ENCODE measurements at regions not wholly inside any gene's neighbourhood (a gene's known extent, or its start where the extent isn't known, plus 50 kb on each side); places are given as distances from the start of the nearest gene placed in this dataset.
A peak's percentile ranks its signal among the peaks of the same experiment; 100 is the strongest.

- DNase-seq (ENCODE audit: low read depth), result no peak
- H3K4me3 ChIP-seq (ENCODE audit: control insufficient read depth, low read depth, low read length), result no peak overlapping the region
- TF ChIP-seq CTCF (conservative IDR thresholded peaks at IDR 0.05; ENCODE audit: control insufficient read depth, insufficient read depth, low read depth, low read length), result no peak
Measured at GRCh38 chr9:75713335-75713734, 177.1 kb upstream of the PCSK5 start.

DNA sequence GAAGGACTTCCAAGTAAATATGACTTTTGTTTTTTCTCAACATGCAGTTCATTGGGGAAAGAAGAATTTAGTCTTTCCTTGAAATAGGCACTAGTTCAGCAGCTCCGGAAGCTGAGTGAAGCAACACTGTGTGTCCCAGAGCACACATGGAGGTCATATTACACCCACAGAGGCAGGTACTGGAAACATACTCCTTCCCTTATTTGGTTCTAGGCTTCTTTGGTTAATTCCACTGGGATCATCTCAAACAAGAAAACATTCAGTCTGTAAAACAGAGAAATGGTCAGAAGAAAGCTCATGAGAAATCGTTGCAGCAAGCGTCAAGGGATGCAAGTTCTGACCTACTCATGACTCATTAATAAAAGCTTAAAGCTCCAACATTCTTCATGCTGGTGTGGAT, 175.1 kb upstream of the PCSK5 start:
- H3K4me3 ChIP-seq (ENCODE audit: control insufficient read depth, low read depth, low read length), result no peak overlapping the region
- TF ChIP-seq CTCF (conservative IDR thresholded peaks at IDR 0.05; ENCODE audit: control insufficient read depth, insufficient read depth, low read depth, low read length), result no peak
- DNase-seq (ENCODE audit: low read depth), result peak; percentile 47

- no peak for DNase-seq (ENCODE audit: low read depth)
- H3K4me3 ChIP-seq (ENCODE audit: control insufficient read depth, low read depth, low read length), result no peak overlapping the region
- no peak for TF ChIP-seq CTCF (conservative IDR thresholded peaks at IDR 0.05; ENCODE audit: control insufficient read depth, insufficient read depth, low read depth, low read length)
Measured at GRCh38 chr9:75718677-75719076, 171.8 kb upstream of the PCSK5 start.

GRCh38 chr9:75728391-75728790, 162.1 kb upstream of the PCSK5 start:
- no peak for DNase-seq (ENCODE audit: low read depth)
- TF ChIP-seq CTCF (conservative IDR thresholded peaks at IDR 0.05; ENCODE audit: control insufficient read depth, insufficient read depth, low read depth, low read length), result no peak
- H3K4me3 ChIP-seq (ENCODE audit: control insufficient read depth, low read depth, low read length), result no peak overlapping the region

DNA sequence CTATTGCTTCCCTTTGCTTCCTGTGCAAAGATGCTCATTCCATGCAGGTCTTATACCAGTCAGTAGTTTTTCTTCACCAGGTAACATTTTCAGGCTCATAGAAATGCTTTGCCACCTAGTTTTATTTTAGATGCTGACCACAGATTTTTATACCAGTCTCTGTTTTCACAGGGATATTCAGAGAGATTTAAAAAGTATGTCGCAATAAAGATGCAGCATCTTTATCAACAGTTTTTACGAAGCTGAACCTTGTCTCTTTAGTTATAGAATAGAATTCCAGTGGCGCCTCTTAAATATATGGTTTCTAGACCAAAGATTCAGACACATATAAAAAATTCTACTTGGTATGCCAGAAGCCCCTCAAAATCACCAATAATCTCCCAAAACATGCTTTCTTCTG, 155.7 kb upstream of the PCSK5 start:
- no peak for DNase-seq (ENCODE audit: low read depth)
- H3K4me3 ChIP-seq (ENCODE audit: control insufficient read depth, low read depth, low read length), result no peak overlapping the region
- no peak for TF ChIP-seq CTCF (conservative IDR thresholded peaks at IDR 0.05; ENCODE audit: control insufficient read depth, insufficient read depth, low read depth, low read length)

GRCh38 chr9:75739884-75740611, 150.4 kb upstream of the PCSK5 start:
- DNase-seq (ENCODE audit: low read depth), result no peak
- no peak for TF ChIP-seq CTCF (conservative IDR thresholded peaks at IDR 0.05; ENCODE audit: control insufficient read depth, insufficient read depth, low read depth, low read length)
- no peak overlapping the region for H3K4me3 ChIP-seq (ENCODE audit: control insufficient read depth, low read depth, low read length)

- no peak overlapping the region for H3K4me3 ChIP-seq (ENCODE audit: control insufficient read depth, low read depth, low read length)
- DNase-seq (ENCODE audit: low read depth), result no peak
- no peak for TF ChIP-seq CTCF (conservative IDR thresholded peaks at IDR 0.05; ENCODE audit: control insufficient read depth, insufficient read depth, low read depth, low read length)
Measured at GRCh38 chr9:75743855-75744254, 146.6 kb upstream of the PCSK5 start.

All from fibroblast of mammary gland (primary cell).